Mesothelial cell of epicardium (in vitro differentiated cells): ENCODE measurements at regions not wholly inside any gene's neighbourhood (a gene's known extent, or its start where the extent isn't known, plus 50 kb on each side); places are given as distances from the start of the nearest gene placed in this dataset.

Experiments
- DNase-seq, 2 experiments: peaks; one replicate each; pipeline ENCODE4 v3.0.0; 2021; ENCODE audit warnings: low spot score in 2 of 2; ENCODE audit not compliant: unreplicated experiment in 2 of 2
- H3K27ac Mint-ChIP-seq: 2 replicates; pipeline ENCODE4 v1.8.0; 2021; ENCODE audit warnings: mixed read lengths
- H3K27me3 Mint-ChIP-seq: 2 replicates; pipeline ENCODE4 v1.8.0; 2021; ENCODE audit warnings: low read depth, mixed read lengths
- H3K36me3 Mint-ChIP-seq: 2 replicates; pipeline ENCODE4 v1.8.0; 2021; ENCODE audit warnings: mixed read lengths
- H3K4me1 Mint-ChIP-seq: 2 replicates; pipeline ENCODE4 v1.8.0; 2021; ENCODE audit warnings: mixed read lengths
- H3K4me3 Mint-ChIP-seq: 2 replicates; pipeline ENCODE4 v1.8.0; 2021; ENCODE audit warnings: mild to moderate bottlenecking, moderate library complexity, mixed read lengths
- H3K9me3 Mint-ChIP-seq: 2 replicates; pipeline ENCODE4 v1.8.0; 2021; ENCODE audit warnings: mixed read lengths
- CTCF ChIP-seq: fragments of 200-600 bp; sonication (generic); IDR thresholded peaks from one replicate; pipeline ENCODE4 v1.5.0; 2021; ENCODE audit warnings: antibody characterized with exemption; ENCODE audit not compliant: unreplicated experiment

- Mint-ChIP-seq H3K36me3 (peaks cover 7% of the 10 kb centered on the region), H3K4me1 (peaks cover 12% of the 10 kb centered on the region), H3K9me3 (peaks cover 19% of the 10 kb centered on the region), H3K27ac (no peak overlapping the region), H3K4me3 (no peak overlapping the region), H3K27me3 (no peaks in the 10 kb centered on the region)
- no peak for DNase-seq
- TF ChIP-seq CTCF: no peak
These were observed 90.0 kb upstream of the SLC35B3 start for GRCh38 chr6:8525370-8525769.

GRCh38 chr6:8513174-8513573 is 77.8 kb upstream of the SLC35B3 start:
- H3K27ac Mint-ChIP-seq: no peak overlapping the region
- no peaks in the 10 kb centered on the region for H3K36me3 Mint-ChIP-seq
- no peak overlapping the region for H3K4me3 Mint-ChIP-seq

GRCh38 chr6:8507286-8507685 is 71.9 kb upstream of the SLC35B3 start:
- Mint-ChIP-seq H3K9me3 (no peaks in the 10 kb centered on the region), H3K4me3 (no peak overlapping the region), H3K36me3 (no peaks in the 10 kb centered on the region), H3K4me1 (peaks cover 6% of the 10 kb centered on the region), H3K27me3 (no peaks in the 10 kb centered on the region), H3K27ac (no peak overlapping the region)
- TF ChIP-seq CTCF: no peak
- DNase-seq: no peak

More at GRCh38 chr6:8513174-8513573, 77.8 kb upstream of the SLC35B3 start:
- peaks cover 6% of the 10 kb centered on the region for H3K4me1 Mint-ChIP-seq
- TF ChIP-seq CTCF: no peak
- no peaks in the 10 kb centered on the region for H3K27me3 Mint-ChIP-seq
- no peaks in the 10 kb centered on the region for H3K9me3 Mint-ChIP-seq
- DNase-seq: no peak

GRCh38 chr6:8506126-8506525 is 70.8 kb upstream of the SLC35B3 start:
- Mint-ChIP-seq H3K4me1 (peaks cover 6% of the 10 kb centered on the region), H3K27me3 (no peaks in the 10 kb centered on the region), H3K9me3 (no peaks in the 10 kb centered on the region), H3K36me3 (no peaks in the 10 kb centered on the region), H3K27ac (no peak overlapping the region), H3K4me3 (no peak overlapping the region)
- DNase-seq: no peak
- no peak for TF ChIP-seq CTCF

GRCh38 chr6:8499540-8499939 is 64.2 kb upstream of the SLC35B3 start:
- peaks cover 12% of the 10 kb centered on the region for H3K36me3 Mint-ChIP-seq
- no peaks in the 10 kb centered on the region for H3K27me3 Mint-ChIP-seq
- DNase-seq: no peak
- no peak overlapping the region for H3K4me3 Mint-ChIP-seq
- peaks cover 14% of the 10 kb centered on the region for H3K9me3 Mint-ChIP-seq
- no peak overlapping the region for H3K27ac Mint-ChIP-seq
- TF ChIP-seq CTCF: peak; percentile 61
- peaks cover 4% of the 10 kb centered on the region for H3K4me1 Mint-ChIP-seq

GRCh38 chr6:8494730-8495129 is 59.4 kb upstream of the SLC35B3 start:
- no peak for TF ChIP-seq CTCF
- H3K4me1 Mint-ChIP-seq: peaks cover 7% of the 10 kb centered on the region
- DNase-seq: no peak
- no peak overlapping the region for H3K4me3 Mint-ChIP-seq
- peaks cover 16% of the 10 kb centered on the region for H3K36me3 Mint-ChIP-seq
- H3K27me3 Mint-ChIP-seq: no peaks in the 10 kb centered on the region
- no peak overlapping the region for H3K27ac Mint-ChIP-seq
- peaks cover 14% of the 10 kb centered on the region for H3K9me3 Mint-ChIP-seq
